CD4-positive, CD25-positive, alpha-beta regulatory T cell (primary cell): ENCODE measurements at regions not wholly inside any gene's neighbourhood (a gene's known extent, or its start where the extent isn't known, plus 50 kb on each side); places are given as distances from the start of the nearest gene placed in this dataset.
"Not testable (repeated sequence)": the region's sequence is repeated elsewhere in the genome, so short reads cannot be mapped to it uniquely, and the experiment has no call there.

Experiments used
- ATAC-seq, 2 donors: fragments of 150-1000 bp; cut with Tn5 transposase; one replicate each; pipeline ENCODE4 v1.10.0; 2021; ENCODE audit warnings: low read depth in 2 of 2, moderate number of reproducible peaks in 2 of 2, moderate library complexity in 1 of 2
- DNase-seq, 3 donors: peaks; one replicate each; pipeline versions ENCODE4 v3.0.0 to v3.0.0-alpha.2; 2012 to 2022; ENCODE audit warnings: mixed read lengths in 1 of 3
- H3K27ac ChIP-seq: one replicate; pipeline ENCODE4 v1.7.0; 2013; ENCODE audit warnings: mild to moderate bottlenecking, low read length; ENCODE audit not compliant: insufficient read depth, poor library complexity, severe bottlenecking
- H3K27me3 ChIP-seq: one replicate; pipeline ENCODE4 v1.7.0; 2013; ENCODE audit warnings: low read length; ENCODE audit not compliant: control insufficient read depth, insufficient read depth
- H3K36me3 ChIP-seq: one replicate; pipeline ENCODE4 v1.7.0; 2013; ENCODE audit warnings: mild to moderate bottlenecking, low read length, moderate library complexity; ENCODE audit not compliant: control insufficient read depth, insufficient read depth
- H3K4me1 ChIP-seq: 2 replicates; pipeline ENCODE4 v1.7.0; 2013; ENCODE audit warnings: mild to moderate bottlenecking, low read length; ENCODE audit not compliant: insufficient read depth, control insufficient read depth, poor library complexity, severe bottlenecking
- H3K4me3 ChIP-seq: one replicate; pipeline ENCODE4 v1.7.0; 2013; ENCODE audit warnings: low read depth, mild to moderate bottlenecking, low read length, moderate library complexity
- H3K9me3 ChIP-seq, 2 experiments: 1 replicate in 1 of 2; 2 replicates in 1 of 2; pipeline ENCODE4 v1.7.0; 2013; ENCODE audit warnings: low read length in 2 of 2, mild to moderate bottlenecking in 1 of 2, moderate library complexity in 1 of 2; ENCODE audit not compliant: control insufficient read depth in 2 of 2
- H3K27ac Mint-ChIP-seq, 3 donors: one replicate each; pipeline ENCODE4 v1.8.0; 2020 to 2022; ENCODE audit warnings: mild to moderate bottlenecking in 3 of 3, mixed read lengths in 3 of 3, moderate library complexity in 2 of 3
- H3K27me3 Mint-ChIP-seq: one replicate; pipeline ENCODE4 v1.8.0; 2022; ENCODE audit warnings: mild to moderate bottlenecking, mixed read lengths
- H3K36me3 Mint-ChIP-seq: one replicate; pipeline ENCODE4 v1.8.0; 2020; ENCODE audit warnings: mixed read lengths
- H3K4me1 Mint-ChIP-seq, 4 donors: one replicate each; pipeline ENCODE4 v1.8.0; 2020 to 2022; ENCODE audit warnings: mixed read lengths in 4 of 4, mild to moderate bottlenecking in 1 of 4
- H3K4me3 Mint-ChIP-seq, 4 donors: one replicate each; pipeline ENCODE4 v1.8.0; 2020 to 2022; ENCODE audit warnings: mild to moderate bottlenecking in 4 of 4, mixed read lengths in 4 of 4, moderate library complexity in 3 of 4
- H3K9me3 Mint-ChIP-seq, 7 donors: one replicate each; pipeline ENCODE4 v1.8.0; 2020 to 2022; ENCODE audit warnings: mixed read lengths in 7 of 7, mild to moderate bottlenecking in 3 of 7, moderate library complexity in 2 of 7

GRCh38 chr13:112153846-112154245 is 86.9 kb downstream of the SOX1 start:
- Mint-ChIP-seq H3K27ac (no peak overlapping the region), H3K9me3 (peaks cover 0 to 7% (median 0%) of the 10 kb centered on the region in 7 donors), H3K36me3 (no peaks in the 10 kb centered on the region), H3K4me1 (no peaks in the 10 kb centered on the region), H3K4me3 (no peak overlapping the region), H3K27me3 (peaks cover 11% of the 10 kb centered on the region)
- Histone ChIP-seq H3K9me3 (no peaks in the 10 kb centered on the region), H3K36me3 (no peaks in the 10 kb centered on the region), H3K27me3 (no peaks in the 10 kb centered on the region), H3K4me3 (no peak overlapping the region), H3K4me1 (no peaks in the 10 kb centered on the region), H3K27ac (no peak overlapping the region)
- no peak for ATAC-seq
- no peak for DNase-seq

DNA sequence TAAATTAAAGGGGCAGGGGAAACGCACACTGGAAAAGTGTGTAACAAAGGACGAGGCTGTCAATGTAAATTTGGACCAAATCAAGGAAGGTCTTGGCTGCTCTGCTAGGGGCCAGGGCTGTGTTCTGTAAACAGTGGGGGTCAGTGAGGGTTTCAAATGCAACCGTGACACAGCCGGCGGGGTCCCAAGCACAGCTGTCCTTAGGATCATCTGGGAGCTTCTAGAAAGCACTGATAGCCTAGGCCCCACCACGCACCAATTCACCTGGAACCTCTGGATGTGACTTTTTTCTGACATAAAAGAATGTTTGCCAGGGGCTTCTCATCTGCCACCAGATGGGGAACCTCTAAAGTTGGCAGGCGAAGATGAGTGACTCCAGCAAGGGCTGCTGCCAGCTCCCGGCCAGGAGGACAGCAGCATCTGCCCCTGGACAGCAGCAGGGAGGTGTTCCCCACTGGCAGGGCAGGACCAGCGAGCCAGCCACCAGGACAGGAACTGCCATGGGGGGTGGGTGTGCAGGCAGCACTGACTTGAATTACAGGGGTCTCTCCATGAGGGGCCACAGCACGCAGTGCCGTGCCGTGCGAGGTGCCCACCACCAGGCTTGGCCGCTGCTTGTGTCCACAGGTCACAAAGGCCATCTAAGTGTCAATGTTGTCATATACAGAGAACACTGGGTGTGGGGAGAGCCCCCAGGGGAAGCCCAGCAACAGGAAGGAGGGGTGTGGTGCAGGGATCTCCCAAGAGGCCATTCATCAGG is 87.5 kb downstream of the SOX1 start:
- ATAC-seq (no peak), DNase-seq (no peak)
- Histone ChIP-seq H3K4me3 (no peak overlapping the region), H3K36me3 (no peaks in the 10 kb centered on the region), H3K4me1 (no peaks in the 10 kb centered on the region), H3K27ac (no peak overlapping the region), H3K27me3 (no peaks in the 10 kb centered on the region), H3K9me3 (no peaks in the 10 kb centered on the region)
- Mint-ChIP-seq H3K4me3 (no peak overlapping the region), H3K27ac (no peak overlapping the region), H3K36me3 (no peaks in the 10 kb centered on the region), H3K4me1 (no peaks in the 10 kb centered on the region), H3K9me3 (peaks cover 0 to 7% (median 0%) of the 10 kb centered on the region in 7 donors), H3K27me3 (peaks cover 18% of the 10 kb centered on the region)

DNA sequence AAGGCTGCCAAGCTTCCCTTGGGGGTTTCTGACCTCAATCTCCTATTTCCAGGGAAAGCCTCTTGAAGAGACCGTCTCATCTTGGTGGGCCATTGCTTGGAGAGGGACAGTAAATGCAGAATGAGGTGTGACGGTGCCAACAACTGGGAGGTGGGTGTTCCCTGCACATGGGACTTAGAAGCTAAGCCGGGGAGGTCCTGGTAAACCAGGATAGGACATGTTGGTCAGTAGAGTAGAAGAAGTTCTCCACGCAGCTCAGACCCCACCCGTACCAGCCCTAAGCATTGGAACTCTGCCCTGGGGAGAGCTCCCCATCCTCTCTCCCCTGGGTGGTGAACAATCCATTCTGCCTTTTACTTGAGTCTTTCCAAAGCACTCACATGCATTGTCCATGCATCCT is 92.0 kb downstream of the SOX1 start:
- DNase-seq (no peak), ATAC-seq (no peak)
- H3K27me3 Mint-ChIP-seq, result peaks cover 42% of the 10 kb centered on the region
- Histone ChIP-seq H3K27ac (no peak overlapping the region), H3K4me1 (no peaks in the 10 kb centered on the region), H3K36me3 (no peaks in the 10 kb centered on the region), H3K9me3 (no peaks in the 10 kb centered on the region), H3K27me3 (no peaks in the 10 kb centered on the region), H3K4me3 (no peak overlapping the region)
- H3K4me3 Mint-ChIP-seq, result no peak overlapping the region
- H3K4me1 Mint-ChIP-seq, result no peaks in the 10 kb centered on the region
- no peak overlapping the region for H3K27ac Mint-ChIP-seq
- no peaks in the 10 kb centered on the region for H3K36me3 Mint-ChIP-seq
- peaks cover 0 to 4% (median 0%) of the 10 kb centered on the region in 7 donors for H3K9me3 Mint-ChIP-seq

DNA sequence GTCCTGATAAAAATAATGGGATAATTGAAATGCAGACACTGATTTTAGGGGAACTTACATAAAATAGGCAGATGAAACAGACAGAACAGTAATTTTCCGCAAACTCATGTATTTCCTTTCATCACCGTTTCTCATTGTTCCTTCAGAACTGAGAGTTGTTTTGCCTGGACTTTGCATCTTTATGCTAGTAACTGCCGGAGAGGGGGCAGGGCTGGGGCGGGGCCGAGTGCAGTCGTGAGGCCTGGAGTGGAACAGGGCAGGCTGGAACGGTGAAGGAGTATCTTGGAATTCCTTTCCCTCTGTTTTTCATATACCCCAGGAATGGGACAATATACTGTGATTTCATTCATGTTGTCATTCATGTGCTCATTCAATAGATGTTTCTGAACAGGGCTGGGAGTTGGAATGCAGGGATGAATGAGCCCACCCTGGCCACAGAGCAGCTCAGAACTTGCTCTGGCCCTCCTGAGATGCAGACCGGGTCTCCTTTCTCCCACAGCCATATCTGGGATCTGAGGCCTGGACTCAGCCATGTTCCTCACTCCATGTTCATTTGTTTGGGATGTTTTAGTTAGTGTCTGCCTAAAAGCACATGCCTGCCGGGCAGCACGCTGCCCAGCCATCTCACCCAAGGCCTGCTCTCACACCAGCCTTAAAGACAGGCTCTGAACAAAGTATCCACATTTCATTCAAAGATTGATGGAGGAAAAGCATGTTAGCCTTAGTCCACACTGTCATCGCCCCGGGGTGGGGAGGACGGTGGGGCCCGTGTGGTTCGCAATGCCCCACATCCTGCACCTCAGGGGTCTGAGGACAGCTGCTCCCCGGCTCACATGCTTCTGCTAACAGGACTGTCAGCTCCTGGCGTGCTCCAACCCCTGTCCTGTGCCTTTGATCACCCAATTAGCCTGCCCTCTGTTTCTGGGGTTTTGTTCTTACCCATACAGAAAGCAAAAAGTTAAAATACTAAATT is 92.9 kb downstream of the SOX1 start:
- no peaks in the 10 kb centered on the region for H3K36me3 ChIP-seq
- Mint-ChIP-seq H3K4me3 (no peak overlapping the region), H3K36me3 (no peaks in the 10 kb centered on the region), H3K4me1 (no peaks in the 10 kb centered on the region), H3K27ac (no peak overlapping the region), H3K27me3 (peaks cover 42% of the 10 kb centered on the region), H3K9me3 (peaks cover 0 to 3% (median 0%) of the 10 kb centered on the region in 7 donors)
- no peak overlapping the region for H3K4me3 ChIP-seq
- no peaks in the 10 kb centered on the region for H3K4me1 ChIP-seq
- no peaks in the 10 kb centered on the region for H3K9me3 ChIP-seq
- H3K27me3 ChIP-seq, result no peaks in the 10 kb centered on the region
- no peak for DNase-seq
- H3K27ac ChIP-seq, result no peak overlapping the region
- no peak for ATAC-seq

DNA sequence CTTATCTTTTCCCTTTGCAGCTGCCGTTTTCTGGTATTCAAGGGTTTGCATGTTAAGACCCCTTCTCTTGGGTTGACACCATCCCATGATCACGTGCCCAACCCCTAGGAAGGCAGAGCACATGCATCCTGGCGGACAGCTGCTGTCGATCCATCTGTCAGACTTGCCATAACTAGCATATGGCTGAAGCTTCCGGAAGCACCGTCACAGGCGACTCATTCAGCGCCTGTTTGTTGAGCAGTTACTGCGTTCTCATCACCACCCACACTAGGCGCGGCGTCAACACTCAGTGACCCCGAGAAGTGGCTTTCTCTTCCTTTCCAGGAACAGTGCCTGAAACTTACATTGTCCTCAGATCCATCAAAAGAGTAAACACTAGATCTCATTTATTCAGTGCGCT is 93.6 kb downstream of the SOX1 start:
- Histone ChIP-seq H3K27ac (no peak overlapping the region), H3K27me3 (no peaks in the 10 kb centered on the region), H3K4me1 (no peaks in the 10 kb centered on the region), H3K36me3 (no peaks in the 10 kb centered on the region), H3K4me3 (no peak overlapping the region), H3K9me3 (no peaks in the 10 kb centered on the region)
- DNase-seq (no peak), ATAC-seq (no peak)
- Mint-ChIP-seq H3K4me1 (no peaks in the 10 kb centered on the region), H3K4me3 (no peak overlapping the region), H3K9me3 (peaks cover 0 to 3% (median 0%) of the 10 kb centered on the region in 7 donors), H3K27me3 (peaks cover 46% of the 10 kb centered on the region), H3K36me3 (no peaks in the 10 kb centered on the region), H3K27ac (no peak overlapping the region)

GRCh38 chr13:112161521-112162301 is 94.8 kb downstream of the SOX1 start:
- H3K27me3 Mint-ChIP-seq, result peaks cover 42% of the 10 kb centered on the region

DNA sequence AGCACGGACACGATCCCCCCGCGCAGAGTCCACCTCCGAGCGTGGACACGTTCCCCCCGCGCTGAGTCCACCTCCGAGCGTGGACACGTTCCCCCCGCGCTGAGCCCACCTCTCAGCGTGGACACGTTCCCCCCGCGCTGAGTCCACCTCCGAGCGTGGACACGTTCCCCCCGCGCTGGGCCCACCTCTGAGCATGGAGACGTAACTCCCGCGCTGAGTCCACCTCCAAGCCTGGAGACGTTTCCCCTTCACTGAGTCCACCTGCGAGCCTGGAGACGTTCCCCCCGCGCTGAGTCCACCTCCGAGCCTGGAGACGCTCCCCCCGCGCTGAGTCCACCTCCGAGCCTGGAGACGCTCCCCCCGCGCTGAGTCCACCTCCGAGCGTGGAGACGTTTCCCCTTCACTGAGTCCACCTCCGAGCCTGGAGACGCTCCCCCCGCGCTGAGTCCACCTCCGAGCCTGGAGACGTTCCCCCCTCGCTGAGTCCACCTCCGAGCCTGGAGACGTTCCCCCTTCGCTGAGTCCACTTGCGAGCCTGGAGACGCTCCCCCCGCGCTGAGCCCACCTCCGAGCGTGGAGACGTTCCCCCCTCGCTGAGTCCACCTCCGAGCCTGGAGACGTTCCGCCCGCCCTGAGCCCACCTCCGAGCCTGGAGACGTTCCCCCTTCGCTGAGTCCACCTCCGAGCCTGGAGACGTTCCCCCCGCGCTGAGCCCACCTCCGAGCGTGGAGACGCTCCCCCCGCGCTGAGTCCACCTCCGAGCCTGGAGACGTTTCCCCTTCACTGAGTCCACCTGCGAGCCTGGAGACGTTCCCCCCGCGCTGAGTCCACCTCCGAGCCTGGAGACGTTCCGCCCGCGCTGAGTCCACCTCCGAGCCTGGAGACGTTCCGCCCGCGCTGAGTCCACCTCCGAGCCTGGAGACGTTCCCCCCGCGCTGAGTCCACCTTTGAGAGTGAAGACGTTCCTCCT is 97.0 kb downstream of the SOX1 start:
- H3K27ac ChIP-seq, H3K4me3 Mint-ChIP-seq, H3K4me3 ChIP-seq, H3K36me3 ChIP-seq, H3K4me1 ChIP-seq, H3K27ac Mint-ChIP-seq, DNase-seq, H3K9me3 ChIP-seq, H3K4me1 Mint-ChIP-seq, H3K9me3 Mint-ChIP-seq, H3K36me3 Mint-ChIP-seq, H3K27me3 ChIP-seq, ATAC-seq: not testable (repeated sequence)
- H3K27me3 Mint-ChIP-seq, result peaks cover 34% of the 10 kb centered on the region

More at GRCh38 chr13:112161521-112162301, 94.8 kb downstream of the SOX1 start:
- no peaks in the 10 kb centered on the region for H3K4me1 Mint-ChIP-seq
- no peaks in the 10 kb centered on the region for H3K36me3 ChIP-seq
- H3K9me3 Mint-ChIP-seq, result peaks cover 0 to 3% (median 0%) of the 10 kb centered on the region in 7 donors
- H3K9me3 ChIP-seq, result no peaks in the 10 kb centered on the region
- no peaks in the 10 kb centered on the region for H3K4me1 ChIP-seq
- ATAC-seq (no peak), DNase-seq (no peak)
- no peak overlapping the region for H3K27ac Mint-ChIP-seq
- H3K36me3 Mint-ChIP-seq, result no peaks in the 10 kb centered on the region
- H3K4me3 ChIP-seq, result no peak overlapping the region
- no peak overlapping the region for H3K27ac ChIP-seq
- H3K4me3 Mint-ChIP-seq, result no peak overlapping the region
- no peaks in the 10 kb centered on the region for H3K27me3 ChIP-seq
